ENCODE measurements at regions not wholly inside any gene's neighbourhood (a gene's known extent, or its start where the extent isn't known, plus 50 kb on each side); places are given as distances from the start of the nearest gene placed in this dataset.

DNA sequence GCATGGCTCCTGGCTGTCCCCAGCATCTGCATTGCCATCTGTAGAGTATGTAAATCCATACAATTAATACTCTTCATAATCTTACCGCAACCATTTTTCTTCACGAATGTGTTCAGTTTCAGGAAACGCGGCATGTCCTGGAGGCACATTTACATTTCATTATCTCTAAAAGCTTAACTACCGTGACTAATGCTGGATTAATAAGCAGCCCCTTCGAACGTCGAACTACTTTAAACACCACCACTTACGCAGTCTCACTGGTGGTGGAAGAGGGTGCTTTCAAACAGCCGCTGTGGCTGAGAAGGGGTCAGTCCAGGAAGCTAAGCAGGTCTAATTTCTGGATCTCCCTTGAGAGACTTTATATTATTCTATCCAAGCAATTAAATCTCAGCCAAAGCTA, 85.6 kb downstream of the C5orf15 start:
- 80 to 87% (median 84%) methylated on average over 10 of the region's 10 CpGs for WGBS, 4 donors
- no peak overlapping the region for H3K4me3 ChIP-seq
- no peaks in the 10 kb centered on the region for H3K9me3 ChIP-seq (replicated peaks in 1 of 3)
- no peaks in the 10 kb centered on the region for H3K4me1 ChIP-seq (replicated peaks in 1 of 2)
- no peaks in the 10 kb centered on the region for H3K36me3 ChIP-seq (replicated peaks in 1 of 2)
- DNase-seq: no peak
- no peak overlapping the region for H3K27ac ChIP-seq
- no peak for TF ChIP-seq POLR2A (IDR thresholded peaks at IDR 0.05)
- TF ChIP-seq, protein P1, sequence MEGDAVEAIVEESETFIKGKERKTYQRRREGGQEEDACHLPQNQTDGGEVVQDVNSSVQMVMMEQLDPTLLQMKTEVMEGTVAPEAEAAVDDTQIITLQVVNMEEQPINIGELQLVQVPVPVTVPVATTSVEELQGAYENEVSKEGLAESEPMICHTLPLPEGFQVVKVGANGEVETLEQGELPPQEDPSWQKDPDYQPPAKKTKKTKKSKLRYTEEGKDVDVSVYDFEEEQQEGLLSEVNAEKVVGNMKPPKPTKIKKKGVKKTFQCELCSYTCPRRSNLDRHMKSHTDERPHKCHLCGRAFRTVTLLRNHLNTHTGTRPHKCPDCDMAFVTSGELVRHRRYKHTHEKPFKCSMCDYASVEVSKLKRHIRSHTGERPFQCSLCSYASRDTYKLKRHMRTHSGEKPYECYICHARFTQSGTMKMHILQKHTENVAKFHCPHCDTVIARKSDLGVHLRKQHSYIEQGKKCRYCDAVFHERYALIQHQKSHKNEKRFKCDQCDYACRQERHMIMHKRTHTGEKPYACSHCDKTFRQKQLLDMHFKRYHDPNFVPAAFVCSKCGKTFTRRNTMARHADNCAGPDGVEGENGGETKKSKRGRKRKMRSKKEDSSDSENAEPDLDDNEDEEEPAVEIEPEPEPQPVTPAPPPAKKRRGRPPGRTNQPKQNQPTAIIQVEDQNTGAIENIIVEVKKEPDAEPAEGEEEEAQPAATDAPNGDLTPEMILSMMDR (IDR thresholded peaks at IDR 0.05): no peak
- intact Hi-C loops (cut with DNase I): no loop called here
- peaks cover 6% of the 10 kb centered on the region for H3K27me3 ChIP-seq

DNA sequence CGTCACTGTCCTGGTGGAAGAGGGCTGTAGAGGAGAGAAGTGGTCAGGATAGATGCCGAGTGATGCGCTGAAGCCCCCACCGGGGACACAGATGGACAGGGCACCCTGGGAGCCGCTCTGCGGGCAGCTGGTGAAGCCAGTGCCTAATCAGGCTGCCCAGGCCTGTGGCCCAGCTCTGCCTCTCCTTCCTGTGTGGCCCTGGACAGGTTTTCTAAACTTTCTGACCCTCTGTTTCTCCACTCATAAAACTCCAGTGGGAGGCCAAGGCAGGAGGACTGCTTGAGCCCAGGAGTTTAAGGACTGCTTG, 86.1 kb downstream of the C5orf15 start:
- no peak overlapping the region for H3K4me3 ChIP-seq
- TF ChIP-seq, protein P1 (IDR thresholded peaks at IDR 0.05): no peak
- TF ChIP-seq POLR2A (IDR thresholded peaks at IDR 0.05): no peak
- H3K4me1 ChIP-seq (replicated peaks in 1 of 2): no peaks in the 10 kb centered on the region
- no peak overlapping the region for H3K27ac ChIP-seq
- no peaks in the 10 kb centered on the region for H3K9me3 ChIP-seq (replicated peaks in 1 of 3)
- no peak for DNase-seq
- peaks cover 6% of the 10 kb centered on the region for H3K27me3 ChIP-seq
- H3K36me3 ChIP-seq (replicated peaks in 1 of 2): no peaks in the 10 kb centered on the region
- 87 to 97% (median 92%) methylated on average over 6 of the region's 6 CpGs for WGBS, 4 donors
- intact Hi-C loops (cut with DNase I): no loop called here

DNA sequence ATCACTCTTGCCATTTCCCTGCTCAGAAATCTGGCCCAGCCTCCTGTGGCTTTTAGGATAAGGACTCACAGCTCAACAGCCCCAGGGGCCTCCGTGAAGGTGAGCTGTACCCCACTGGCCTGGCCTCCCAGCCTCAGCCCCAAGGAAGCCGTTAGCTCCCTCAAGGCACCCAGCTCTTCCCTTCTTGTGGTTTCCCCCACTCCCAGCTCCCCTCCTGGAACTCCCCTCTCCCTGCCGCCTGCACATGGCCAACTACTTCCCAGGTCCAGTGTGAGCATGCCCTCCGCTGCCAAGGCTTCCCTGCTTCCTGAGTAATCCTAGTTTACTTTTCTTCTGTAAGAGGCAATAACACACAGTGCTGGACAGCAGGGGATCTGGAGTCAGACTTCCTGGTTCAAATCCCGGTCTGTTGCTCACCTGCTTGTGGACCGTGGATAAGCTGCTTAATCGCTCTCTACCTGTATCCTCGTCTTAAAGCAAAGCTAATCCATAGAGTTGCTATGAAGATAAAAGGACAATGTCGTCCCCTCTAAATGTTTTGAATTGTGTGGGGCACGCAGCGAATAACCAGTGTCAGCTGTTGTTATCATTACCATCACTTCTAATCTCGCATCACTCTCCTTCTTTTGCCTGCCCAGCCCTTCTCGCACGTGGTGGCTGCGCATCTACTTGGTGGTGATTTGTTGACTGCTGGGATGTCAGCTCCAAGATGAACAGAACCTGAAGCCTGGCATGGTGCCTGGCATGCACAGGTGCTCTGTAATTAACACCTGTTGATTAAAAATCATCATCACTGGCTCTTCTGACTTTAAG, 86.6 kb downstream of the C5orf15 start:
- 72 to 79% (median 75%) methylated on average over 15 of the region's 15 CpGs for WGBS, 4 donors
- intact Hi-C loops (cut with DNase I): no loop called here
- H3K4me1 ChIP-seq (replicated peaks in 1 of 2): no peaks in the 10 kb centered on the region
- no peak overlapping the region for H3K27ac ChIP-seq
- H3K9me3 ChIP-seq (replicated peaks in 1 of 3): no peaks in the 10 kb centered on the region
- no peaks in the 10 kb centered on the region for H3K36me3 ChIP-seq (replicated peaks in 1 of 2)
- H3K4me3 ChIP-seq: no peak overlapping the region
- TF ChIP-seq, protein P1 (IDR thresholded peaks at IDR 0.05): no peak
- TF ChIP-seq POLR2A (IDR thresholded peaks at IDR 0.05): no peak
- H3K27me3 ChIP-seq: peaks cover 6% of the 10 kb centered on the region
- DNase-seq: no peak

DNA sequence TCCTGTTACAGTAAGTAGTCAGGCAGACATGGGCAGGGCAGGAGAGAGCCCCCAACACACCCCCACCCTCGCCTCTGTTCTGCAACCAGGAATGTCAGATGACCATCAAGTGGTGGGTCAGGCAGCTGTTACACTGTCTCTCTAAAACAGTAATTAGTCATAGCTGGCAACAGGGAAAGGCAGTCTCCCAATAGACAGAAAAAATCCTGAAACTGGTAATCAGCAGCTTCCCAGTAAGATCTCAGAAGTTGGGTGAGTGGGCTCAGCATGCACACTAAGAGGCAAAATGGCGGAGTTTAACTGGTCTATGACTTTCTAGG, 90.2 kb downstream of the C5orf15 start:
- peaks cover 6% of the 10 kb centered on the region for H3K27me3 ChIP-seq
- no peaks in the 10 kb centered on the region for H3K4me1 ChIP-seq (replicated peaks in 1 of 2)
- WGBS, 4 donors: 65 to 92% (median 72%) methylated on average over 2 of the region's 2 CpGs
- H3K36me3 ChIP-seq (replicated peaks in 1 of 2): no peaks in the 10 kb centered on the region
- no peak for DNase-seq
- intact Hi-C loops (cut with DNase I): no loop called here
- H3K4me3 ChIP-seq: no peak overlapping the region
- H3K27ac ChIP-seq: no peak overlapping the region
- no peaks in the 10 kb centered on the region for H3K9me3 ChIP-seq (replicated peaks in 1 of 3)
- no peak for TF ChIP-seq POLR2A (IDR thresholded peaks at IDR 0.05)
- TF ChIP-seq, protein P1 (IDR thresholded peaks at IDR 0.05): no peak

Data from adrenal gland (tissue), 9 donors.